CD4-positive, alpha-beta memory T cell (primary cell): ENCODE measurements at regions not wholly inside any gene's neighbourhood (a gene's known extent, or its start where the extent isn't known, plus 50 kb on each side); places are given as distances from the start of the nearest gene placed in this dataset.
"Not testable (repeated sequence)": the region's sequence is repeated elsewhere in the genome, so short reads cannot be mapped to it uniquely, and the experiment has no call there.

ENCODE experiments used
- CTCF ChIA-PET: fragments of 350-600 bp; sonication (Branson Sonifier 250); formaldehyde crosslinking; loops from one replicate; lab custom pipeline; 2021; ENCODE audit warnings: inconsistent platforms; ENCODE audit not compliant: partially characterized antibody; lab: Charles Lee
- POLR2A ChIA-PET: fragments of 350-600 bp; sonication (Branson Sonifier 250); formaldehyde crosslinking; loops from one replicate; lab custom pipeline; 2021; ENCODE audit not compliant: partially characterized antibody; lab: Charles Lee
- DNase-seq, 5 donors: peaks; one replicate each; pipeline versions ENCODE4 v3.0.0 to v3.0.0-alpha.2; 2020 to 2022; ENCODE audit warnings: mixed read lengths in 1 of 5
- H3K27ac ChIP-seq: one replicate; pipeline ENCODE4 v1.7.0; 2013; ENCODE audit warnings: low read depth, low read length
- H3K27me3 ChIP-seq: 2 replicates; pipeline ENCODE4 v1.7.0; 2013; ENCODE audit warnings: mild to moderate bottlenecking, low read length, moderate library complexity; ENCODE audit not compliant: insufficient read depth
- H3K36me3 ChIP-seq: 2 replicates; pipeline ENCODE4 v1.7.0; 2013; ENCODE audit warnings: mild to moderate bottlenecking, low read length, moderate library complexity; ENCODE audit not compliant: insufficient read depth
- H3K4me1 ChIP-seq: 2 replicates; pipeline ENCODE4 v1.7.0; 2013; ENCODE audit warnings: mild to moderate bottlenecking, low read length, moderate library complexity; ENCODE audit not compliant: insufficient read depth
- H3K4me3 ChIP-seq, 2 donors: one replicate each; pipeline ENCODE4 v1.7.0; 2013; ENCODE audit warnings: low read length in 2 of 2, mild to moderate bottlenecking in 1 of 2
- H3K9me3 ChIP-seq, 2 donors: one replicate each; pipeline ENCODE4 v1.7.0; 2013; ENCODE audit warnings: low read length in 2 of 2, control low read depth in 1 of 2; ENCODE audit not compliant: control insufficient read depth in 1 of 2
- H3K27ac Mint-ChIP-seq, 7 donors: one replicate each; pipeline ENCODE4 v1.8.0; 2020 to 2021; ENCODE audit warnings: mixed read lengths in 7 of 7, mild to moderate bottlenecking in 6 of 7, inconsistent platforms in 3 of 7, moderate library complexity in 3 of 7
- H3K27me3 Mint-ChIP-seq, 2 donors: one replicate each; pipeline ENCODE4 v1.8.0; 2020 to 2021; ENCODE audit warnings: mixed read lengths in 2 of 2
- H3K36me3 Mint-ChIP-seq, 2 donors: one replicate each; pipeline ENCODE4 v1.8.0; 2020 to 2021; ENCODE audit warnings: mixed read lengths in 2 of 2, inconsistent platforms in 1 of 2, mild to moderate bottlenecking in 1 of 2
- H3K4me1 Mint-ChIP-seq, 4 donors: one replicate each; pipeline ENCODE4 v1.8.0; 2020 to 2021; ENCODE audit warnings: mixed read lengths in 4 of 4, mild to moderate bottlenecking in 1 of 4
- H3K4me3 Mint-ChIP-seq, 8 donors: one replicate each; pipeline ENCODE4 v1.8.0; 2020 to 2021; ENCODE audit warnings: mixed read lengths in 8 of 8, mild to moderate bottlenecking in 7 of 8, moderate library complexity in 6 of 8, inconsistent platforms in 3 of 8
- H3K9me3 Mint-ChIP-seq, 8 donors: one replicate each; pipeline ENCODE4 v1.8.0; 2020 to 2021; ENCODE audit warnings: mixed read lengths in 8 of 8, mild to moderate bottlenecking in 5 of 8, inconsistent platforms in 3 of 8, moderate library complexity in 1 of 8
- intact Hi-C: fragments of 100-400 bp; cut with micrococcal nuclease; formaldehyde crosslinking; loops from one replicate; pipeline ENCODE4 v1.15.1; 2023

DNA sequence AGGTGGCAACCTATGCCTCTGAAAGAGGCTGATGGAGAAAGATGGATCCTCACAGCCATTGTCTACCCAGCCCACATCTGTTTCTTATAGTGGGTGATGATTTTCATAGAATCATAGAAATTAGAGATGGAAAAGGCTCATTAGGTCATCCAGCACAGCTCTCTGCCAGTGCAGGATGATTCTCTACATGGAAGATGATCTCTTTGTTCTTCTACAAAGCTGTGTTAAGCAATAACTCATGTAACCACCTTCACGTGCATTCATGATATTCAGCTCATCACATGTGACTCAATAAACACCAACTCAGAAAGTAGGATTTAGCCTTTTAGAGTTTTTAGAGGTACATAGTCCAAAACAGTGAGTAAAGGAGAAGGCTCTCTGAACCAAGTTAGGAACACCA is 539.4 kb upstream of the ID2 start:
- CTCF ChIA-PET, result no interaction called here
- Mint-ChIP-seq H3K36me3 (no peaks in the 10 kb centered on the region), H3K27ac (no peak overlapping the region), H3K27me3 (no peaks in the 10 kb centered on the region), H3K4me1 (no peaks in the 10 kb centered on the region), H3K4me3 (no peak overlapping the region), H3K9me3 (peaks cover 0 to 4% (median 0%) of the 10 kb centered on the region in 8 donors)
- H3K27me3 ChIP-seq, result no peaks in the 10 kb centered on the region
- H3K36me3 ChIP-seq, result no peaks in the 10 kb centered on the region
- H3K27ac ChIP-seq, result no peak overlapping the region
- intact Hi-C loops, result no loop called here
- H3K9me3 ChIP-seq, result no peaks in the 10 kb centered on the region
- no peaks in the 10 kb centered on the region for H3K4me1 ChIP-seq
- DNase-seq, result no peak
- no peak overlapping the region for H3K4me3 ChIP-seq
- POLR2A ChIA-PET, result no interaction called here

DNA sequence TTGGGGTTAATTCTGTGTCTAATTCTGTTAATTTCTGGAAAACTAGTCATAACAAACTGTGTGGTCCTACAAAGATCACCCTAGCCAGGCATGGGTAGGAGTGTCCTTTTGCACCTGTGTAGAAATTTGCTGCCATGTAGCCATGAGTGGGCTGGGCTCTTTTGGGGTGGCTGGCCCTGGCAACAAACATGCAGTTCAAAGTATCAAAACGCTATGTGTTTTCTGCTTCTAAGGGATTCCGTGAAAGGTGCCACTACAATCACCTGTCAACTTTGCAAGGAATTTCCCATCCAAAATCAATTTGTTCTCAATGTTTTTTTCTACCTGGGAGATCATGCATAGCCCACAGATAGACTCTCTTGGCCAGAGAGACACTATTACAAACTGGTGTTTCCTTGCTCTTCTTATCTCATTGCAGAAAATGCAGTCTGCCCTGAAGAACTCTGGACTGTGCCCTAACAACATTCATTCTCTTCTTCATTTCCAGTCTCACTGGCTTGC is 537.7 kb upstream of the ID2 start:
- Histone ChIP-seq H3K4me1 (no peaks in the 10 kb centered on the region), H3K27me3 (no peaks in the 10 kb centered on the region), H3K4me3 (no peak overlapping the region), H3K9me3 (no peaks in the 10 kb centered on the region), H3K36me3 (no peaks in the 10 kb centered on the region), H3K27ac (no peak overlapping the region)
- no peaks in the 10 kb centered on the region for H3K27me3 Mint-ChIP-seq
- H3K4me1 Mint-ChIP-seq, result no peaks in the 10 kb centered on the region
- no peaks in the 10 kb centered on the region for H3K36me3 Mint-ChIP-seq
- H3K9me3 Mint-ChIP-seq, result peaks cover 0 to 4% (median 0%) of the 10 kb centered on the region in 8 donors
- ChIA-PET POLR2A (no interaction called here), CTCF (no interaction called here)
- H3K4me3 Mint-ChIP-seq, result no peak overlapping the region
- H3K27ac Mint-ChIP-seq, result no peak overlapping the region
- DNase-seq, result no peak
- intact Hi-C loops, result no loop called here

DNA sequence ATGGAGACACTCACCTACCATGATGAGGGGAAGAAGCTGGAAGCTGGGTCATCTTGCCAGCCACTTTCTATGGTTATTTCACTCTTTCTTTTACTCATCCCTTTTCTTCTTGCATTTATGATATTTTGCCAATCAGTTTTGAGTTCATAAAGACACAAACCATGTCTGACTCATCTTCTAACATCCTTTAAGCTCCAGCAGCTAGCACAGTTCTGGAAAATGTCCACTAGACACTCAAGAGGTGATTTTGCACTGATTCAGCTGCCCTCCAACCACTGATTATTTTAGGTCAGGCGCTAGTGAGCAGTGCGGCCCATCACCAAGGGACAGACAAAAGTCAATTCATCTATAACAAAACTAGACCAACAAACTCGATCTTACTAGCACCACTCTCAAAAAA is 537.1 kb upstream of the ID2 start:
- CTCF ChIA-PET, result no interaction called here
- Mint-ChIP-seq H3K9me3 (peaks cover 0 to 4% (median 0%) of the 10 kb centered on the region in 8 donors), H3K36me3 (no peaks in the 10 kb centered on the region), H3K4me1 (no peaks in the 10 kb centered on the region), H3K27me3 (no peaks in the 10 kb centered on the region), H3K4me3 (no peak overlapping the region), H3K27ac (no peak overlapping the region)
- intact Hi-C loops, result no loop called here
- no peak overlapping the region for H3K27ac ChIP-seq
- H3K9me3 ChIP-seq, result no peaks in the 10 kb centered on the region
- no peak for DNase-seq
- H3K36me3 ChIP-seq, result no peaks in the 10 kb centered on the region
- POLR2A ChIA-PET, result no interaction called here
- H3K4me3 ChIP-seq, result no peak overlapping the region
- no peaks in the 10 kb centered on the region for H3K4me1 ChIP-seq
- no peaks in the 10 kb centered on the region for H3K27me3 ChIP-seq

DNA sequence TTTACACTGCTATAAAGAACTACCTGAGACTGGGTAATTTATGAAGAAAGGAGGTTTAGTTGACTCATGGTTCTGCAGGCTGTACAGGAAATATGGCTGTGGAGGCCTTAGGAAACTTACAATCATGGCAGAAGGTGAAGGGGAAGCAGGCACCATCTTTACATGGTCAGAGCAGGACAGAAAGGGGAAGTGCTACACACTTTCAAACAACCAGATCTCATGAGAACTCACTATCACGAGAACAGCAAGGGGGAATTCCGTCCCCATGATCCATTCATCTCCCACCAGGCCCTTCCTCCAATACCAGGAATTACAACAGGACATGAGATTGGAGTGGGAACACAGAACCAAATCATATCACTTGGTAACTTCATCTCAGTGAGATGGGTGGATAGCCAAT is 536.5 kb upstream of the ID2 start:
- H3K27ac Mint-ChIP-seq, intact Hi-C loops, H3K9me3 Mint-ChIP-seq: not testable (repeated sequence)

DNA sequence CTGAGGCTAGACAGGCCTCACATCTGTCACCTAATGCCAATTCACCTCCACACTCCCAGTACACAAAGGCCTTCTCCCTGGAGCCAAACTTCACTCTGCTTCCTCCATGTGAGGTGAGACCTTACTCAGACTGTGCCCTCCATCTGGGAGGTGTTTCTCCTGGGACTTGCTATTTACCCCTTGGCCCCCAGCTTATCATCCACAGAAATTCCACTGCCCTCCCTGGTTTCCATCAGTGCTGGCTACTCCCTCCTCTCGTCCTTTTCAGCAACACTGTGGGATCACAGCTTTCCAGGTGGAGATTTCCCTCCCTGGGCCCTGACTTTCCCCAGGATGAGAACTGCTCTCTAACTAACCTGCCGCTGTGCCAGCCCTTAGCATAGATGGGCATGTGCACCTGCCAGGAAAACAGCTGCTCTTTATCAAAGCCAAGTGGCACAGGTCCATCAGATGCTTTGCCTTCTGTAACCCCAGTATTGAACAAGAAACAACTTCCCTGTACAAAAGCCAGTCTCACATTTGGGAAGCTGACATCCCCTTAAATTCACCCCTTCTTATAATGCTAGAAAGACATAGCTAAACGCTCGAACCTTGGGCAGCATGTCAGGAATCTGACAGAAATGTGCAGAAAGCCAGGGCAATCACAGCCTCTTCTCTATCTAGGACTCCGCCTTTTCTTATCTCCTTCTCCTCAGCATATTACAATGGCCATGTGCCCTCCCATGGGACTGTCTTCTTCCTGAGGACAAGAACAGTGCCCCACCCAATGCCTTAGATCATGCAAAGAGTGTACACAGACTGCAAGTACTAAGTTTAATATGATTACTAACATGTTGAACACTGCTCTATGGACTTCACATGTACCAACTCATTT is 535.5 kb upstream of the ID2 start:
- no peak for DNase-seq
- intact Hi-C loops, result no loop called here
- Histone ChIP-seq H3K4me3 (no peak overlapping the region), H3K27me3 (no peaks in the 10 kb centered on the region), H3K27ac (no peak overlapping the region), H3K4me1 (no peaks in the 10 kb centered on the region), H3K9me3 (no peaks in the 10 kb centered on the region), H3K36me3 (no peaks in the 10 kb centered on the region)
- no peaks in the 10 kb centered on the region for H3K36me3 Mint-ChIP-seq
- no peak overlapping the region for H3K4me3 Mint-ChIP-seq
- ChIA-PET POLR2A (no interaction called here), CTCF (interaction anchor here (0.6 kb wide), 1 partner anchor 139 kb away, joined by 4 read pairs; no protein-coding TSS in a partner anchor)
- no peaks in the 10 kb centered on the region for H3K27me3 Mint-ChIP-seq
- peaks cover 0 to 4% (median 0%) of the 10 kb centered on the region in 8 donors for H3K9me3 Mint-ChIP-seq
- no peak overlapping the region for H3K27ac Mint-ChIP-seq
- no peaks in the 10 kb centered on the region for H3K4me1 Mint-ChIP-seq

More for the DNA sequence above, 536.5 kb upstream of the ID2 start:
- H3K4me3 ChIP-seq, H3K4me1 ChIP-seq, H3K9me3 ChIP-seq, H3K27me3 Mint-ChIP-seq, H3K4me3 Mint-ChIP-seq, H3K36me3 ChIP-seq, POLR2A ChIA-PET, H3K4me1 Mint-ChIP-seq, H3K36me3 Mint-ChIP-seq, CTCF ChIA-PET, DNase-seq, H3K27ac ChIP-seq, H3K27me3 ChIP-seq: not testable (repeated sequence)

DNA sequence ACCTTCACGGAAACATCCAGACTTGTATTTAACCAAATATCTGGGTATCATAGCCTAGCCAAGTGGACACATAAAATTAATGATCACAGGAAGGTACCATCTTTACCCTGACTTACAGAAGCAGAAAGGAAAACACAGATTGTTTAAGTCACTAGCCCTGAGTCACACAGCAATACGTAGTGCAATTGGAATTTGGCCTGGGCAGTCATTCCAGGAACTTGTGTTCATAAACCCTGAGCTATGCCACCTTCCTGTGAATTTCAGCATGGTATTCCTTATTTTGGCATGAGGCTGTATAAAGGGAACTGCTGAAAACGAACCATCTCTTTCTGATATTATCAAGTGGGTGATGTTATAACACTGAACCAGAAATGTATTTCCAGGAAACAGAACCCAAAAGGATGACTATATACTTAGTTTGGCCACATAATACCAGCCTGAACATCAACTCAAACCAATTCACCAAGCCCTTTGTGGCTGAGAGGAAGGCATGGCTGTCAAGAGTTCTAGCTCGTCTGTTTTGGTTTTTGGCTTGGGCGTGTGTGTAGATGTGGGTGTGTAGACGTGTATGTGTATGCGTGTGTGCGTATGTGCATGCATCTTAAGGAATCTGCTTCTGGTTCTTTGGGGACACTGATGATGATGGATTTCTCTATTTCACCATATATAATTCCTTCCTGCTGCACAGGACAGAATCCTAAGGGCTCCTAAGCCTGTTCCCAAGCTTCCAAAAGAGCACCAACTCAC is 533.4 kb upstream of the ID2 start:
- CTCF ChIA-PET, result no interaction called here
- POLR2A ChIA-PET, result no interaction called here
- H3K27ac Mint-ChIP-seq, result no peak overlapping the region

DNA sequence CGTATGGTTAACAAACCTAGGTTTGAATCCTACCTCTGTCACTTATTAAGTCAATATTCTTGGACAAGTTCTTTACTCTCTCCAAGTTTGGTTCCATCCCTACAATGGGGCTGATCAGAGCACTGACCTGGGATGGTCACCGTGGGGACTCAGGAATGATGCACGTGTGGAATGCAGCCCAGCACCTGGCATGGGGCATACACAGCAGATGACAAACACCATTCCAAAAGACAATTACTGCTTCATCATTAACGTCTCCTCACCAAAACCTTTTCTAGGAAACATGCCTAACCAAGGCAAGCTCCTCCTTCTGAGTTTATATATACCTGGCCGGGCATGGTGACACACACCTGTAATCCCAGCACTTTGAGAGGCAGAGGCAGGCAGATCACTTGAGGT is 532.9 kb upstream of the ID2 start:
- H3K9me3 ChIP-seq, result no peaks in the 10 kb centered on the region
- H3K27ac ChIP-seq, result no peak overlapping the region
- peaks cover 6 to 19% (median 9%) of the 10 kb centered on the region in 4 donors for H3K4me1 Mint-ChIP-seq
- POLR2A ChIA-PET, result no interaction called here
- no peak overlapping the region for H3K4me3 Mint-ChIP-seq
- DNase-seq, result no peak
- intact Hi-C loops, result no loop called here
- no peaks in the 10 kb centered on the region for H3K36me3 Mint-ChIP-seq
- H3K27ac Mint-ChIP-seq, result no peak overlapping the region
- H3K27me3 ChIP-seq, result no peaks in the 10 kb centered on the region
- H3K36me3 ChIP-seq, result no peaks in the 10 kb centered on the region
- H3K4me1 ChIP-seq, result no peaks in the 10 kb centered on the region
- H3K9me3 Mint-ChIP-seq, result peaks cover 0 to 2% (median 0%) of the 10 kb centered on the region in 8 donors
- CTCF ChIA-PET, result no interaction called here
- no peak overlapping the region for H3K4me3 ChIP-seq
- peaks cover 0 to 2% of the 10 kb centered on the region in 2 donors for H3K27me3 Mint-ChIP-seq

More for the DNA sequence above, 533.4 kb upstream of the ID2 start:
- Histone ChIP-seq H3K27me3 (no peaks in the 10 kb centered on the region), H3K4me3 (no peak overlapping the region), H3K9me3 (no peaks in the 10 kb centered on the region), H3K27ac (no peak overlapping the region), H3K36me3 (no peaks in the 10 kb centered on the region), H3K4me1 (no peaks in the 10 kb centered on the region)
- Mint-ChIP-seq H3K36me3 (no peaks in the 10 kb centered on the region), H3K27me3 (peaks cover 0 to 2% of the 10 kb centered on the region in 2 donors), H3K4me1 (peaks cover 6 to 13% (median 8%) of the 10 kb centered on the region in 4 donors), H3K9me3 (peaks cover 0 to 2% (median 0%) of the 10 kb centered on the region in 8 donors), H3K4me3 (no peak overlapping the region)
- intact Hi-C loops, result no loop called here
- no peak for DNase-seq
